A549 (cell line): ENCODE measurements at regions not wholly inside any gene's neighbourhood (a gene's known extent, or its start where the extent isn't known, plus 50 kb on each side); places are given as distances from the start of the nearest gene placed in this dataset.

ENCODE experiments used
- CBX2 ChIP-seq: fragments of 200-600 bp; sonication (generic); IDR thresholded peaks from 2 replicates; pipeline ENCODE4 v1.6.1; 2016; ENCODE audit warnings: low read depth, mild to moderate bottlenecking, borderline replicate concordance
- CTCF ChIP-seq: fragments of >200 bp; sonication (Bioruptor Twin); formaldehyde crosslinking; IDR thresholded peaks from 3 replicates; pipeline ENCODE4 v1.5.1; 2016
- E2F6 ChIP-seq: IDR thresholded peaks from 2 replicates; pipeline ENCODE4 v1.6.1; 2012; ENCODE audit warnings: low read depth, borderline replicate concordance
- EP300 ChIP-seq, 2 experiments: fragments of >200 bp; sonication (Bioruptor Twin); formaldehyde crosslinking; IDR thresholded peaks; 2 replicates in 1 of 2; 3 replicates in 1 of 2; pipeline ENCODE4 v1.6.1; 2016 to 2017
- KDM1A ChIP-seq: fragments of 200-600 bp; sonication (generic); IDR thresholded peaks from 2 replicates; pipeline ENCODE4 v1.6.1; 2016; ENCODE audit warnings: low read depth, mild to moderate bottlenecking
- POLR2A ChIP-seq: IDR thresholded peaks from 2 replicates; pipeline ENCODE4 v1.6.1; 2012; ENCODE audit warnings: mild to moderate bottlenecking, low read length
- REST ChIP-seq: fragments of 200-600 bp; sonication (generic); IDR thresholded peaks from 2 replicates; pipeline ENCODE4 v1.6.1; 2016; ENCODE audit warnings: antibody characterized with exemption, mild to moderate bottlenecking, moderate library complexity
- RFX5 ChIP-seq: fragments of 450-650 bp; IDR thresholded peaks from 2 replicates; pipeline ENCODE4 v1.7.1; 2014; ENCODE audit warnings: antibody characterized with exemption, mild to moderate bottlenecking, moderate library complexity
- ZSCAN20 ChIP-seq: fragments of 250-450 bp; sonication (Bioruptor Pico); IDR thresholded peaks from 2 replicates; pipeline ENCODE4 v1.8.0; 2022; ENCODE audit warnings: mild to moderate bottlenecking, moderate library complexity
- TF ChIP-seq, protein P1 (sequence below): IDR thresholded peaks from 2 replicates; pipeline ENCODE4 v1.6.1; 2012

GRCh38 chr2:64819361-64819760, 165.6 kb upstream of the SERTAD2 start:
- TF ChIP-seq CBX2 (no peak), CTCF (no peak), RFX5 (no peak), POLR2A (no peak), REST (no peak), E2F6 (no peak), EP300 (IDR thresholded peaks at IDR 0.05) (no peak), ZSCAN20 (no peak), KDM1A (no peak)
- TF ChIP-seq, protein P1, sequence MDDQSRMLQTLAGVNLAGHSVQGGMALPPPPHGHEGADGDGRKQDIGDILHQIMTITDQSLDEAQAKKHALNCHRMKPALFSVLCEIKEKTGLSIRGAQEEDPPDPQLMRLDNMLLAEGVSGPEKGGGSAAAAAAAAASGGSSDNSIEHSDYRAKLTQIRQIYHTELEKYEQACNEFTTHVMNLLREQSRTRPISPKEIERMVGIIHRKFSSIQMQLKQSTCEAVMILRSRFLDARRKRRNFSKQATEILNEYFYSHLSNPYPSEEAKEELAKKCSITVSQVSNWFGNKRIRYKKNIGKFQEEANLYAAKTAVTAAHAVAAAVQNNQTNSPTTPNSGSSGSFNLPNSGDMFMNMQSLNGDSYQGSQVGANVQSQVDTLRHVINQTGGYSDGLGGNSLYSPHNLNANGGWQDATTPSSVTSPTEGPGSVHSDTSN = no peak
